CD4-positive, alpha-beta T cell (primary cell): ENCODE measurements at regions not wholly inside any gene's neighbourhood (a gene's known extent, or its start where the extent isn't known, plus 50 kb on each side); places are given as distances from the start of the nearest gene placed in this dataset.

ENCODE experiments used
- ATAC-seq: fragments of 200-7000 bp; cut with Tn5 transposase; one replicate; pipeline ENCODE4 v1.10.0; 2022; ENCODE audit warnings: mild to moderate bottlenecking; ENCODE audit not compliant: poor library complexity
- CTCF ChIA-PET: fragments of 350-600 bp; sonication (Branson Sonifier 250); formaldehyde crosslinking; loops from one replicate; lab custom pipeline; 2021; ENCODE audit warnings: antibody characterized with exemption, inconsistent platforms; lab: Charles Lee
- POLR2A ChIA-PET: fragments of 350-600 bp; sonication (Branson Sonifier 250); formaldehyde crosslinking; loops from one replicate; lab custom pipeline; 2021; ENCODE audit warnings: antibody characterized with exemption, inconsistent platforms; lab: Charles Lee
- DNase-seq, 14 experiments: peaks; one replicate each; pipeline ENCODE4 v3.0.0-alpha.2; 2013 to 2020; ENCODE audit warnings: mixed read lengths in 2 of 14
- H3K27ac ChIP-seq, 2 donors: one replicate each; pipeline versions ENCODE4 v1.5.1 to v1.7.0; 2013; ENCODE audit warnings: low read length in 2 of 2, low read depth in 1 of 2, mild to moderate bottlenecking in 1 of 2
- H3K27me3 ChIP-seq, 2 experiments: 1 replicate in 1 of 2; 2 replicates in 1 of 2; pipeline versions ENCODE4 v1.6.1 to v1.7.0; 2013; ENCODE audit warnings: low read length in 2 of 2, control low read depth in 1 of 2, mild to moderate bottlenecking in 1 of 2, moderate library complexity in 1 of 2; ENCODE audit not compliant: insufficient read depth in 2 of 2, control insufficient read depth in 1 of 2
- H3K36me3 ChIP-seq: one replicate; pipeline ENCODE4 v1.6.1; 2013; ENCODE audit warnings: low read length, control low read depth; ENCODE audit not compliant: insufficient read depth
- H3K4me1 ChIP-seq: one replicate; pipeline ENCODE4 v1.6.1; 2013; ENCODE audit warnings: low read length, control low read depth; ENCODE audit not compliant: insufficient read depth
- H3K4me3 ChIP-seq: one replicate; pipeline ENCODE4 v1.5.1; 2013; ENCODE audit warnings: mild to moderate bottlenecking, low read length, moderate library complexity
- H3K9me3 ChIP-seq, 2 experiments: 1 replicate in 1 of 2; 2 replicates in 1 of 2; pipeline versions ENCODE4 v1.6.1 to v1.7.0; 2013; ENCODE audit warnings: low read length in 2 of 2, mild to moderate bottlenecking in 2 of 2, control low read depth in 1 of 2, moderate library complexity in 1 of 2; ENCODE audit not compliant: control insufficient read depth in 1 of 2, insufficient read depth in 1 of 2
- H3K27ac Mint-ChIP-seq: one replicate; pipeline ENCODE4 v1.8.0; 2020; ENCODE audit warnings: mixed read lengths
- H3K27me3 Mint-ChIP-seq: one replicate; pipeline ENCODE4 v1.8.0; 2021; ENCODE audit warnings: mixed read lengths
- H3K36me3 Mint-ChIP-seq: one replicate; pipeline ENCODE4 v1.8.0; 2021; ENCODE audit warnings: low read depth, mixed read lengths
- H3K4me1 Mint-ChIP-seq: one replicate; pipeline ENCODE4 v1.8.0; 2021; ENCODE audit warnings: low read depth, mixed read lengths
- H3K4me3 Mint-ChIP-seq: one replicate; pipeline ENCODE4 v1.8.0; 2020; ENCODE audit warnings: mild to moderate bottlenecking, mixed read lengths
- H3K9me3 Mint-ChIP-seq: one replicate; pipeline ENCODE4 v1.8.0; 2020; ENCODE audit warnings: mixed read lengths
- intact Hi-C, 2 experiments: fragments of 100-400 bp; cut with DNase I in 1 of 2; cut with micrococcal nuclease in 1 of 2; formaldehyde crosslinking; loops; one replicate each; pipeline versions ENCODE4 v1.15.1 to v1.9.0; 2023 to 2025; cut with DNase I, micrococcal nuclease
- TF ChIP-seq, protein P1 (sequence below): fragments of 200-600 bp; IDR thresholded peaks from one replicate; pipeline ENCODE4 v1.8.0; 2022; ENCODE audit warnings: antibody characterized with exemption, mild to moderate bottlenecking

DNA sequence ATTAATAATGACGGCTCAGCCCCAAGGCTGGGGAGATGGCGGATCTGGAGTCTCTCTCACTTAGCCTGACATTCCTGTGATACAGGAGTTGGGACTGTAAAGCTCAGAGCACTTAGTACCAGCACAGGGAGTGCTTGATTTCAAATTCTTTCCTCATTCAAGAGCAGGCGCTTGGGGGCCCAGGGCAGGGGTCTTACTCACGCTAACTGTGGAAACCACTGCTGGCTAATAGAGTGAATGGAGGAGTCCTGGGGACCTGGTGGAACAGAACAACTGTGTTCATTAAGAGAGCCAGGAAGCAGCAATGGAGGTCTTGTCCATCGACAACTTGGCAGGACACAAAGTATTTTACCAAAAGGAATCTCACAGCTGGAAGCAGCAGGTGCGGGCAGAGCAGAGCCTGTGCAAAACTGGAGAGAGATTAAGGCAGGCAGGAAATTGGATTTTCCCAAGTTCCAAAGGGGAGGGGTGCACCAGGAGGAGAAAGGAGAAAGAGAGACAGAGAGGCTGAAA lies 358.9 kb downstream of the TNS1 start:
- no peaks in the 10 kb centered on the region for H3K36me3 Mint-ChIP-seq
- Histone ChIP-seq H3K36me3 (no peaks in the 10 kb centered on the region), H3K27ac (no peak overlapping the region), H3K4me1 (no peaks in the 10 kb centered on the region), H3K9me3 (no peaks in the 10 kb centered on the region), H3K27me3 (no peaks in the 10 kb centered on the region), H3K4me3 (no peak overlapping the region)
- H3K9me3 Mint-ChIP-seq: no peaks in the 10 kb centered on the region
- no peak overlapping the region for H3K4me3 Mint-ChIP-seq
- POLR2A ChIA-PET: no interaction called here
- H3K27ac Mint-ChIP-seq: no peak overlapping the region
- no peak for DNase-seq
- H3K4me1 Mint-ChIP-seq: no peaks in the 10 kb centered on the region
- no peak for ATAC-seq
- intact Hi-C loops: no loop called here
- CTCF ChIA-PET: no interaction called here
- TF ChIP-seq, protein P1, sequence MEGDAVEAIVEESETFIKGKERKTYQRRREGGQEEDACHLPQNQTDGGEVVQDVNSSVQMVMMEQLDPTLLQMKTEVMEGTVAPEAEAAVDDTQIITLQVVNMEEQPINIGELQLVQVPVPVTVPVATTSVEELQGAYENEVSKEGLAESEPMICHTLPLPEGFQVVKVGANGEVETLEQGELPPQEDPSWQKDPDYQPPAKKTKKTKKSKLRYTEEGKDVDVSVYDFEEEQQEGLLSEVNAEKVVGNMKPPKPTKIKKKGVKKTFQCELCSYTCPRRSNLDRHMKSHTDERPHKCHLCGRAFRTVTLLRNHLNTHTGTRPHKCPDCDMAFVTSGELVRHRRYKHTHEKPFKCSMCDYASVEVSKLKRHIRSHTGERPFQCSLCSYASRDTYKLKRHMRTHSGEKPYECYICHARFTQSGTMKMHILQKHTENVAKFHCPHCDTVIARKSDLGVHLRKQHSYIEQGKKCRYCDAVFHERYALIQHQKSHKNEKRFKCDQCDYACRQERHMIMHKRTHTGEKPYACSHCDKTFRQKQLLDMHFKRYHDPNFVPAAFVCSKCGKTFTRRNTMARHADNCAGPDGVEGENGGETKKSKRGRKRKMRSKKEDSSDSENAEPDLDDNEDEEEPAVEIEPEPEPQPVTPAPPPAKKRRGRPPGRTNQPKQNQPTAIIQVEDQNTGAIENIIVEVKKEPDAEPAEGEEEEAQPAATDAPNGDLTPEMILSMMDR: no peak
- no peaks in the 10 kb centered on the region for H3K27me3 Mint-ChIP-seq

DNA sequence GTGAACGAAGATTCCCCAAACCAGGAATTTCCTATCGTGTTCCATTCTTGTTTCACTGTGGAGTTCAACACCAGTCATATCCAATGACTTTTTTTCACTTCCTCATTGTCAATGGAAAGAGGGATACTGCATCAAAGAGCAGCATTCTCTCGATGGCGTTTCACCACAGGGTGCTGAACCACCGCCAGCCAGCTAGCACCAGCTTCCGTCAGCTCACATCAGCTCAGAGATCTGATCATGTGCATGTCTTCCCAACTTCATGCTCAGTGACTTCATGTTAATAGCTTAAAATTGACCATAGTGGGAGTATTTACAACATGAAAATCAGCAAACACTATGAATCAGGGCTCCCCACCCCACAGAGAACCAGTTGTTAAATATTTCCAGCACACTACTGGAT lies 359.9 kb downstream of the TNS1 start:
- no peaks in the 10 kb centered on the region for H3K9me3 Mint-ChIP-seq
- Histone ChIP-seq H3K4me3 (no peak overlapping the region), H3K36me3 (no peaks in the 10 kb centered on the region), H3K27ac (no peak overlapping the region), H3K9me3 (no peaks in the 10 kb centered on the region), H3K4me1 (no peaks in the 10 kb centered on the region), H3K27me3 (no peaks in the 10 kb centered on the region)
- no peaks in the 10 kb centered on the region for H3K36me3 Mint-ChIP-seq
- ChIA-PET POLR2A (no interaction called here), CTCF (no interaction called here)
- TF ChIP-seq, protein P1: no peak
- no peak for DNase-seq
- no peak overlapping the region for H3K27ac Mint-ChIP-seq
- no peak for ATAC-seq
- no peak overlapping the region for H3K4me3 Mint-ChIP-seq
- no peaks in the 10 kb centered on the region for H3K4me1 Mint-ChIP-seq
- H3K27me3 Mint-ChIP-seq: no peaks in the 10 kb centered on the region
- intact Hi-C loops: no loop called here

DNA sequence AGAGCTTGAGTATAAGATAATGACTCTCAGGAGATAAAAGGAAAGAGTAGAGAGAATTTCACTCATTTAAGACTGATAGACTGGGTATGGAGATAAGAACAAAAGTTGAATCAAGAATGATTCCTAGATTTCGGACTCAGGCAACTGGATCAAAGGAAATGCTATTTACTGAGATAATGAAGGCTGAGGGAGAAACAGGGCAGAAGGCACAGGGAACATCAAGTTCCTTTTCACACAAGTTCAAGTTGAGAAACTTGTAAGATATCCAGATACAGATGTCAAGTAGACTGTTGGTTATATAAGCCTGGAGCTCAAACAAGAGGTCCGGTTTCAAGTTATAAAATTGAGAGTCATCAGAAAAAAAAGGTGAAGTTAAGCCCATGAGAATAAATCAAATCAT lies 360.8 kb downstream of the TNS1 start:
- no peaks in the 10 kb centered on the region for H3K4me1 ChIP-seq
- no peaks in the 10 kb centered on the region for H3K4me1 Mint-ChIP-seq
- intact Hi-C loops: no loop called here
- H3K27ac ChIP-seq: no peak overlapping the region
- no peaks in the 10 kb centered on the region for H3K36me3 ChIP-seq
- no peaks in the 10 kb centered on the region for H3K9me3 ChIP-seq
- H3K36me3 Mint-ChIP-seq: no peaks in the 10 kb centered on the region
- TF ChIP-seq, protein P1: no peak
- ATAC-seq (no peak), DNase-seq (no peak)
- no peak overlapping the region for H3K4me3 ChIP-seq
- CTCF ChIA-PET: no interaction called here
- H3K27me3 Mint-ChIP-seq: no peaks in the 10 kb centered on the region
- H3K27me3 ChIP-seq: no peaks in the 10 kb centered on the region
- POLR2A ChIA-PET: no interaction called here
- H3K27ac Mint-ChIP-seq: no peak overlapping the region
- H3K4me3 Mint-ChIP-seq: no peak overlapping the region
- no peaks in the 10 kb centered on the region for H3K9me3 Mint-ChIP-seq
